ENCODE measurements at regions not wholly inside any gene's neighbourhood (a gene's known extent, or its start where the extent isn't known, plus 50 kb on each side); places are given as distances from the start of the nearest gene placed in this dataset.

DNA sequence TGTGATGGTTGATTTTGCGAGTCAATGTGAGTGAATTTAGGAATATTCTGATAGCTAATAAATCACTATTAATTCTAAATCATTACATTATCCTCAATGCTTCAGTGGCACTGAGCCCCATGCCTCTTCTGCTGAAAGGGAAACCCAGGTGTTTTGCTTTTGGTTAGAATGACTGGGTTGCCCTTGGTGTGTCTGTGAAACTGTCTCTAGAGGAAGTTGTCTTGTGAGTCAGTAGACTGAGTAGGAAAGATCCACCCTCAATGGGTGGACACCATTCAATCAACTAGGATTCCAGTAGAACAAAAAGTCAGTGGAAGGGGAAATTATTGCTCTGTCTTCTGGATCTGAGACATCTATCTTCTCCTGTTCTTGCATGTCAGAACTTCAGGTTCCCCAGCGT is 472.4 kb downstream of the ANKRD7 start:
- Mint-ChIP-seq H3K4me3 (no peak overlapping the region), H3K36me3 (no peaks in the 10 kb centered on the region)

GRCh38 chr7:118699222-118699621 is 474.7 kb downstream of the ANKRD7 start:
- no peak overlapping the region for H3K4me3 Mint-ChIP-seq
- ATAC-seq (ENCODE audit: low read depth in 2 of 2) (no peak), DNase-seq (no peak)
- no peaks in the 10 kb centered on the region for H3K27me3 Mint-ChIP-seq
- no peaks in the 10 kb centered on the region for H3K4me1 Mint-ChIP-seq
- peaks cover 0 to 5% (median 0%) of the 10 kb centered on the region in 7 donors for H3K9me3 Mint-ChIP-seq
- no peaks in the 10 kb centered on the region for H3K36me3 Mint-ChIP-seq
- no peak overlapping the region for H3K27ac Mint-ChIP-seq

More for the DNA sequence above, 472.4 kb downstream of the ANKRD7 start:
- ATAC-seq (ENCODE audit: low read depth in 2 of 2) (no peak), DNase-seq (no peak)
- Mint-ChIP-seq H3K27ac (no peak overlapping the region), H3K27me3 (no peaks in the 10 kb centered on the region), H3K9me3 (peaks cover 0 to 5% (median 0%) of the 10 kb centered on the region in 7 donors), H3K4me1 (no peaks in the 10 kb centered on the region)

- no peaks in the 10 kb centered on the region for H3K27me3 Mint-ChIP-seq
- H3K4me3 Mint-ChIP-seq, result no peak overlapping the region
- no peak overlapping the region for H3K27ac Mint-ChIP-seq
- no peak for DNase-seq
- H3K9me3 Mint-ChIP-seq, result no peaks in the 10 kb centered on the region
- no peak for ATAC-seq (ENCODE audit: low read depth in 2 of 2)
- H3K4me1 Mint-ChIP-seq, result no peaks in the 10 kb centered on the region
- no peaks in the 10 kb centered on the region for H3K36me3 Mint-ChIP-seq
Observed at GRCh38 chr7:118708741-118709140, 484.2 kb downstream of the ANKRD7 start.

DNA sequence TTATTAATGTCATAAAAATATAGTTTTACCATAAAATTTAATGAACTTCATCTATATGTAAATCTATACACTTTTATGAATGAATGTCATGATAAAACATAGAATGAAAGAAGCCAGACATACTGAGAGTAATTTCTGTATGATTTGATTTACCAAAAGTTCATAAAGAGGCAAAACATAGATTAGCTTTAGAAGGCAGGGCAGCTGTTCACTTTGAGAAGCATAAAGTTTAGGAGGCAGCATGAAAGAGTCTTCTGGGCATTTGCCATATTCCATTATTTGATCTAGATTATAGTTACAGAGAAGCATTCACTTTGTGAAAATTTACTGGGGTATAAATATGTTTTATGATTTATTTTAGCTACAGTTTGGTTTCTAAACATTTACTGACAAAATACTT is 487.2 kb downstream of the ANKRD7 start:
- Mint-ChIP-seq H3K4me3 (no peak overlapping the region), H3K9me3 (no peaks in the 10 kb centered on the region), H3K27me3 (no peaks in the 10 kb centered on the region), H3K27ac (no peak overlapping the region), H3K4me1 (no peaks in the 10 kb centered on the region), H3K36me3 (no peaks in the 10 kb centered on the region)
- ATAC-seq (ENCODE audit: low read depth in 2 of 2) (no peak), DNase-seq (no peak)

DNA sequence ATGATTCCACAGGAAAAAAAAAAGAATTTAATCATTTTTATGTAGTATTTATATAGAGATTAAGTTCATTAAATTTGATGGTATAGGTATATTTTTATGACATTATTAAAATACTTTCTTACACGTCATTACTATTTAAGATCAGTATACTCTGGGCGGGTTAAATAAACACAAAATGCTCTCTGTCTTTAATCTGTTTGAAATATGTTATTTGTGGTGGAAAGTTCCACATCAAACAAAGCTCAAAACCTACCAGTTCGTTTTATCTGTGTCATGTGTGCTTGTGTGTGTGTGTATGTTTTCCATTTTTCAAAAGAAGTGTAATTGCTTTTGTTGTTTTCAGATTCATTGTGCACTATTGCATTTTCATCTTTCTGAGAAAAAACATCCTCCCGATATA is 488.5 kb downstream of the ANKRD7 start:
- ATAC-seq (ENCODE audit: low read depth in 2 of 2) (no peak), DNase-seq (no peak)
- H3K36me3 Mint-ChIP-seq, result no peaks in the 10 kb centered on the region
- no peak overlapping the region for H3K4me3 Mint-ChIP-seq
- no peaks in the 10 kb centered on the region for H3K4me1 Mint-ChIP-seq
- H3K9me3 Mint-ChIP-seq, result no peaks in the 10 kb centered on the region
- H3K27ac Mint-ChIP-seq, result no peak overlapping the region
- H3K27me3 Mint-ChIP-seq, result no peaks in the 10 kb centered on the region

- no peak for ATAC-seq (ENCODE audit: low read depth in 2 of 2)
- no peak for DNase-seq
- no peaks in the 10 kb centered on the region for H3K4me1 Mint-ChIP-seq
- no peaks in the 10 kb centered on the region for H3K36me3 Mint-ChIP-seq
- H3K4me3 Mint-ChIP-seq, result no peak overlapping the region
- H3K27me3 Mint-ChIP-seq, result no peaks in the 10 kb centered on the region
- peaks cover 0 to 5% (median 2%) of the 10 kb centered on the region in 7 donors for H3K9me3 Mint-ChIP-seq
- no peak overlapping the region for H3K27ac Mint-ChIP-seq
Observed at GRCh38 chr7:118720632-118721031, 496.1 kb downstream of the ANKRD7 start.

DNA sequence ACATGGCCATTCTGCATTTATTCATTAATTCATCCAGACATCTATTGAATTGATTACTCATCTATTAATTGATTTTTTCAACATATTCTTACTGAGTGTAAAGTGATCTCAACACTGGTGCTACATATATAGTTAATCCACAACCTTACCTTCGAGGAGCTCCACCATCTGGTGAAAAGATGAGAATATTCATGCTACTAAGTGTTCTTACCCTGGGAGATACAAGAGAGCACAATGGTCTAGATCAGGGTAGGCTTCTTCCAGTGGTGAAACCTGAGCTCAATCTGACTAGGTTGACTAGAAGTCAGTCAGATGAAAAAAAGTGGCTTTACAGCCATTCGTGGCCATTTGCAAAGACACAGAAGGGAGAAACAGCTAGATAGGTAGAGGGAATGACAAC is 507.4 kb downstream of the ANKRD7 start:
- H3K9me3 Mint-ChIP-seq, result peaks cover 0 to 8% (median 2%) of the 10 kb centered on the region in 7 donors
- no peaks in the 10 kb centered on the region for H3K36me3 Mint-ChIP-seq
- H3K27ac Mint-ChIP-seq, result no peak overlapping the region
- no peak for DNase-seq
- H3K4me3 Mint-ChIP-seq, result no peak overlapping the region
- no peaks in the 10 kb centered on the region for H3K27me3 Mint-ChIP-seq
- ATAC-seq (ENCODE audit: low read depth in 2 of 2), result no peak
- H3K4me1 Mint-ChIP-seq, result no peaks in the 10 kb centered on the region

DNA sequence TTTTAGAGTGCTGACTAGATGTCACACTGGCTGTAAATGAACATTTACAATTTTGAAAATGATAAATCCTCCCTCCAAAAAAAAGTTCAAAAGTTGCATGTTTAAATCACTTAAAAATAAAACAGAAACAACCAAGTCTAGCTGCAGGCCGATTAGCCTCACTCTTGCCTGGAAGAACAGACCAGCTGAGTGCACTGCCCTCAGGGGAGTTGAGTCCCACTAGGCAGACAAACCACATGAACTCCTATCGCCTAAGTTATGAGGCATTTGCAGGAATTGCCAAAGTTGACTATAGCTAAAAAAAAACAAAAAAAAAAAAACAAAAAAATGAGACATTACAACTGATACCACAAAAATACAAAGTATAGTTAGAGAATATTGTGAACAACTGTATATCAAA is 510.0 kb downstream of the ANKRD7 start:
- H3K36me3 Mint-ChIP-seq, result no peaks in the 10 kb centered on the region
- H3K9me3 Mint-ChIP-seq, result peaks cover 0 to 4% (median 2%) of the 10 kb centered on the region in 7 donors
- H3K4me3 Mint-ChIP-seq, result no peak overlapping the region
- ATAC-seq (ENCODE audit: low read depth in 2 of 2) (no peak), DNase-seq (no peak)
- no peak overlapping the region for H3K27ac Mint-ChIP-seq
- no peaks in the 10 kb centered on the region for H3K4me1 Mint-ChIP-seq
- H3K27me3 Mint-ChIP-seq, result no peaks in the 10 kb centered on the region

- Mint-ChIP-seq H3K27ac (no peak overlapping the region), H3K9me3 (peaks cover 0 to 6% (median 3%) of the 10 kb centered on the region in 7 donors), H3K27me3 (no peaks in the 10 kb centered on the region), H3K4me3 (no peak overlapping the region), H3K4me1 (no peaks in the 10 kb centered on the region), H3K36me3 (no peaks in the 10 kb centered on the region)
- no peak for DNase-seq
- ATAC-seq (ENCODE audit: low read depth in 2 of 2), result no peak
Observed at GRCh38 chr7:118735441-118735840, 510.9 kb downstream of the ANKRD7 start.

DNA sequence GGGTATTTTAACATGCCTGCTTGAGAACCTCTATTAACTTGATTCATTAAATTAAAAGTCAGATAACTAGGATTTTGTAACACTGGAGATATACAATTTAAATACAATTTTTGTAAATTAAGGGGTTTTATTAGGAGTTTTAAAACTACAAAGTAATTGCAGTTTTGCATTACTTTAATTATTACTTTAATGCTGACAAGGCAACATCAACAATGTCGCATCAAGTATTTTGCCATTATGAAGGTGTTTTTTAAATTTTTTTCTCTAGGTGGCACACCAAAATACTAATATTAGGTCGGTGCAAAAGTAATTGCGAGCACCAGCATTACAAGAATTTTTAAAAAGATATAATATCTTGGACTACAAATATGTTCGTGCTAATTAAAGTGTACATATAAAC is 513.4 kb downstream of the ANKRD7 start:
- DNase-seq, result no peak
- Mint-ChIP-seq H3K4me1 (no peaks in the 10 kb centered on the region), H3K9me3 (peaks cover 0 to 5% (median 2%) of the 10 kb centered on the region in 7 donors), H3K4me3 (no peak overlapping the region), H3K27ac (no peak overlapping the region), H3K27me3 (no peaks in the 10 kb centered on the region), H3K36me3 (no peaks in the 10 kb centered on the region)
- ATAC-seq (ENCODE audit: low read depth in 2 of 2), result no peak

GRCh38 chr7:118745927-118746326 is 521.4 kb downstream of the ANKRD7 start:
- Mint-ChIP-seq H3K36me3 (no peaks in the 10 kb centered on the region), H3K4me1 (no peaks in the 10 kb centered on the region), H3K27me3 (no peaks in the 10 kb centered on the region), H3K9me3 (peaks cover 0 to 5% (median 0%) of the 10 kb centered on the region in 7 donors), H3K4me3 (no peak overlapping the region), H3K27ac (no peak overlapping the region)
- ATAC-seq (ENCODE audit: low read depth in 2 of 2) (no peak), DNase-seq (no peak)

GRCh38 chr7:118747473-118747872 is 523.0 kb downstream of the ANKRD7 start:
- peaks cover 0 to 4% (median 0%) of the 10 kb centered on the region in 7 donors for H3K9me3 Mint-ChIP-seq

GRCh38 chr7:118753479-118753878 is 529.0 kb downstream of the ANKRD7 start:
- H3K9me3 Mint-ChIP-seq, result peaks cover 0 to 4% (median 0%) of the 10 kb centered on the region in 7 donors
- H3K4me1 Mint-ChIP-seq, result no peaks in the 10 kb centered on the region
- H3K4me3 Mint-ChIP-seq, result no peak overlapping the region
- H3K27ac Mint-ChIP-seq, result no peak overlapping the region
- H3K36me3 Mint-ChIP-seq, result no peaks in the 10 kb centered on the region
- H3K27me3 Mint-ChIP-seq, result no peaks in the 10 kb centered on the region
- ATAC-seq (ENCODE audit: low read depth in 2 of 2) (no peak), DNase-seq (no peak)

More at GRCh38 chr7:118747473-118747872, 523.0 kb downstream of the ANKRD7 start:
- H3K4me3 Mint-ChIP-seq, result no peak overlapping the region
- H3K4me1 Mint-ChIP-seq, result no peaks in the 10 kb centered on the region
- no peaks in the 10 kb centered on the region for H3K36me3 Mint-ChIP-seq
- H3K27ac Mint-ChIP-seq, result no peak overlapping the region
- DNase-seq (no peak), ATAC-seq (ENCODE audit: low read depth in 2 of 2) (no peak)
- no peaks in the 10 kb centered on the region for H3K27me3 Mint-ChIP-seq

GRCh38 chr7:118754608-118755007 is 530.1 kb downstream of the ANKRD7 start:
- no peak overlapping the region for H3K27ac Mint-ChIP-seq
- no peaks in the 10 kb centered on the region for H3K27me3 Mint-ChIP-seq
- H3K36me3 Mint-ChIP-seq, result no peaks in the 10 kb centered on the region
- peaks cover 0 to 4% (median 0%) of the 10 kb centered on the region in 7 donors for H3K9me3 Mint-ChIP-seq
- no peak overlapping the region for H3K4me3 Mint-ChIP-seq
- ATAC-seq (ENCODE audit: low read depth in 2 of 2) (no peak), DNase-seq (no peak)
- no peaks in the 10 kb centered on the region for H3K4me1 Mint-ChIP-seq

GRCh38 chr7:118755067-118755625 is 530.6 kb downstream of the ANKRD7 start:
- no peak for DNase-seq
- Mint-ChIP-seq H3K4me1 (no peaks in the 10 kb centered on the region), H3K27ac (no peak overlapping the region), H3K4me3 (no peak overlapping the region), H3K9me3 (peaks cover 0 to 4% (median 0%) of the 10 kb centered on the region in 7 donors), H3K36me3 (no peaks in the 10 kb centered on the region), H3K27me3 (no peaks in the 10 kb centered on the region)
- ATAC-seq (ENCODE audit: low read depth in 2 of 2), result no peak
